G401 (cell line): ENCODE measurements at regions not wholly inside any gene's neighbourhood (a gene's known extent, or its start where the extent isn't known, plus 50 kb on each side); places are given as distances from the start of the nearest gene placed in this dataset.

Experiments
- DNase-seq: peaks from one replicate; pipeline ENCODE4 v3.0.0-alpha.2; 2015; ENCODE audit warnings: low spot score
- in situ Hi-C: cut with HindIII; loops from 2 replicates; pipeline ENCODE4 v1.10.0; 2016; ENCODE audit warnings: low sequenced_read_pairs, mixed read lengths

GRCh38 chr2:18473241-18474181 lies 86.9 kb downstream of the RDH14 start:
- in situ Hi-C loops, result no loop called here
- DNase-seq, result no peak

- no peak for DNase-seq
- in situ Hi-C loops, result no loop called here
Observed at GRCh38 chr2:18467749-18468360, 92.6 kb downstream of the RDH14 start.

GRCh38 chr2:18465979-18466378 lies 94.5 kb downstream of the RDH14 start:
- DNase-seq, result no peak
- in situ Hi-C loops, result no loop called here

GRCh38 chr2:18464913-18465312 lies 95.5 kb downstream of the RDH14 start:
- in situ Hi-C loops, result no loop called here
- DNase-seq, result no peak

GRCh38 chr2:18456026-18456425 lies 104.4 kb downstream of the RDH14 start:
- in situ Hi-C loops, result no loop called here
- DNase-seq, result no peak

- in situ Hi-C loops, result no loop called here
- no peak for DNase-seq
Observed at GRCh38 chr2:18455236-18455862, 105.1 kb downstream of the RDH14 start.

GRCh38 chr2:18454692-18455235 lies 105.7 kb downstream of the RDH14 start:
- no peak for DNase-seq

GRCh38 chr2:18446715-18447114 lies 113.7 kb downstream of the RDH14 start:
- no peak for DNase-seq
- in situ Hi-C loops, result no loop called here

More at GRCh38 chr2:18454692-18455235, 105.7 kb downstream of the RDH14 start:
- in situ Hi-C loops, result no loop called here

GRCh38 chr2:18445433-18446320 lies 114.8 kb downstream of the RDH14 start:
- in situ Hi-C loops, result no loop called here
- no peak for DNase-seq

- no peak for DNase-seq
- in situ Hi-C loops, result no loop called here
Observed at GRCh38 chr2:18444806-18445205, 115.6 kb downstream of the RDH14 start.

GRCh38 chr2:18441583-18441982 lies 118.9 kb downstream of the RDH14 start:
- DNase-seq, result no peak
- in situ Hi-C loops, result no loop called here

GRCh38 chr2:18440777-18441176 lies 119.7 kb downstream of the RDH14 start:
- no peak for DNase-seq
- in situ Hi-C loops, result no loop called here

- no peak for DNase-seq
- in situ Hi-C loops, result no loop called here
Observed at GRCh38 chr2:18440141-18440661, 120.3 kb downstream of the RDH14 start.

- in situ Hi-C loops, result no loop called here
- DNase-seq, result no peak
Observed at GRCh38 chr2:18439716-18440115, 120.7 kb downstream of the RDH14 start.

GRCh38 chr2:18437909-18438308 lies 122.5 kb downstream of the RDH14 start:
- in situ Hi-C loops, result no loop called here

GRCh38 chr2:18436503-18437005 lies 123.9 kb downstream of the RDH14 start:
- in situ Hi-C loops, result no loop called here
- no peak for DNase-seq

More at GRCh38 chr2:18437909-18438308, 122.5 kb downstream of the RDH14 start:
- no peak for DNase-seq

GRCh38 chr2:18435426-18436037 lies 124.9 kb downstream of the RDH14 start:
- in situ Hi-C loops, result no loop called here
- DNase-seq, result peak; percentile 42

- no peak for DNase-seq
- in situ Hi-C loops, result no loop called here
Observed at GRCh38 chr2:18433872-18434271, 126.6 kb downstream of the RDH14 start.
